H9 (cell line): ENCODE measurements at regions not wholly inside any gene's neighbourhood (a gene's known extent, or its start where the extent isn't known, plus 50 kb on each side); places are given as distances from the start of the nearest gene placed in this dataset.

Experiments used
- DNase-seq: peaks from one replicate; pipeline ENCODE4 v3.0.0-alpha.2; 2017
- H2AFZ ChIP-seq: one replicate; pipeline ENCODE4 v1.6.1; 2013; ENCODE audit warnings: mild to moderate bottlenecking, low read length, control low read depth, moderate library complexity
- H2AK5ac ChIP-seq: 2 replicates; pipeline ENCODE4 v1.6.1; 2013; ENCODE audit warnings: low read length, control low read depth, mixed read lengths; ENCODE audit not compliant: insufficient read length
- H2BK120ac ChIP-seq: one replicate; pipeline ENCODE4 v1.6.1; 2013; ENCODE audit warnings: low read depth, mild to moderate bottlenecking, low read length, control low read depth, inconsistent platforms; ENCODE audit not compliant: poor library complexity, severe bottlenecking
- H2BK12ac ChIP-seq: 2 replicates; pipeline ENCODE4 v1.6.1; 2013; ENCODE audit warnings: low read length, control low read depth, mixed read lengths, low read depth; ENCODE audit not compliant: insufficient read length
- H2BK15ac ChIP-seq: 2 replicates; pipeline ENCODE4 v1.6.1; 2013; ENCODE audit warnings: low read depth, low read length, control low read depth
- H2BK20ac ChIP-seq: one replicate; pipeline ENCODE4 v1.6.1; 2013; ENCODE audit warnings: low read depth, mild to moderate bottlenecking, low read length, control low read depth, inconsistent platforms; ENCODE audit not compliant: poor library complexity, severe bottlenecking
- H2BK5ac ChIP-seq: 2 replicates; pipeline ENCODE4 v1.6.1; 2013; ENCODE audit warnings: low read length, control low read depth, mixed read lengths; ENCODE audit not compliant: insufficient read length
- H3K14ac ChIP-seq: 2 replicates; pipeline ENCODE4 v1.6.1; 2013; ENCODE audit warnings: low read length, control low read depth; ENCODE audit not compliant: insufficient read depth
- H3K18ac ChIP-seq: 2 replicates; pipeline ENCODE4 v1.6.1; 2013; ENCODE audit warnings: low read depth, mild to moderate bottlenecking, mixed read lengths, low read length, control low read depth; ENCODE audit not compliant: insufficient read length
- H3K23ac ChIP-seq: 2 replicates; pipeline ENCODE4 v1.6.1; 2013; ENCODE audit warnings: low read length, control low read depth, mixed read lengths, low read depth; ENCODE audit not compliant: insufficient read length
- H3K23me2 ChIP-seq: 2 replicates; pipeline ENCODE4 v1.6.1; 2013; ENCODE audit warnings: low read depth, mild to moderate bottlenecking, mixed read lengths, low read length, control low read depth; ENCODE audit not compliant: insufficient read length, poor library complexity, severe bottlenecking
- H3K27ac ChIP-seq: 2 replicates; pipeline ENCODE4 v1.5.1; 2013; ENCODE audit warnings: low read length, control low read depth, mixed read lengths, low read depth; ENCODE audit not compliant: insufficient read length
- H3K27me3 ChIP-seq: 2 replicates; pipeline ENCODE4 v1.6.1; 2013; ENCODE audit warnings: low read length, control low read depth, inconsistent platforms; ENCODE audit not compliant: insufficient read depth
- H3K4ac ChIP-seq: 2 replicates; pipeline ENCODE4 v1.6.1; 2013; ENCODE audit warnings: low read depth, mild to moderate bottlenecking, control low read depth, inconsistent platforms, low read length, moderate library complexity
- H3K4me1 ChIP-seq: 2 replicates; pipeline ENCODE4 v1.6.1; 2013; ENCODE audit warnings: low read length, control low read depth, inconsistent platforms; ENCODE audit not compliant: insufficient read depth
- H3K4me2 ChIP-seq: 2 replicates; pipeline ENCODE4 v1.6.1; 2013; ENCODE audit warnings: low read length, control low read depth, mixed read lengths; ENCODE audit not compliant: insufficient read length, insufficient read depth
- H3K56ac ChIP-seq: 2 replicates; pipeline ENCODE4 v1.6.1; 2013; ENCODE audit warnings: low read depth, mild to moderate bottlenecking, mixed read lengths, low read length, control low read depth; ENCODE audit not compliant: insufficient read length
- H3K79me1 ChIP-seq: 2 replicates; pipeline ENCODE4 v1.6.1; 2013; ENCODE audit warnings: low read depth, mild to moderate bottlenecking, moderate library complexity, low read length, control low read depth, inconsistent platforms; ENCODE audit not compliant: insufficient read depth, poor library complexity, severe bottlenecking
- H3K79me2 ChIP-seq: 2 replicates; pipeline ENCODE4 v1.6.1; 2013; ENCODE audit warnings: low read length, control low read depth, inconsistent platforms; ENCODE audit not compliant: insufficient read depth
- H3K9ac ChIP-seq: 2 replicates; pipeline ENCODE4 v1.6.1; 2013; ENCODE audit warnings: low read length, control low read depth, mixed read lengths; ENCODE audit not compliant: insufficient read length; ENCODE audit errors: extremely low read depth
- H3K9me3 ChIP-seq: one replicate; pipeline ENCODE4 v1.6.1; 2013; ENCODE audit warnings: low read depth, low read length, inconsistent platforms; ENCODE audit not compliant: control insufficient read depth
- H3T11ph ChIP-seq: one replicate; pipeline ENCODE4 v1.6.1; 2013; ENCODE audit warnings: mild to moderate bottlenecking, low read length, control low read depth, inconsistent platforms
- H4K20me1 ChIP-seq: one replicate; pipeline ENCODE4 v1.6.1; 2013; ENCODE audit not compliant: control insufficient read depth, insufficient read length, insufficient read depth
- H4K5ac ChIP-seq: 2 replicates; pipeline ENCODE4 v1.6.1; 2013; ENCODE audit warnings: low read depth, mild to moderate bottlenecking, mixed read lengths, low read length, control low read depth; ENCODE audit not compliant: insufficient read length
- H4K8ac ChIP-seq: replicated peaks from 2 replicates; pipeline ENCODE4 v1.6.1; 2013; ENCODE audit warnings: low read length, control low read depth, mixed read lengths, low read depth; ENCODE audit not compliant: insufficient read length
- H4K91ac ChIP-seq: 2 replicates; pipeline ENCODE4 v1.6.1; 2013; ENCODE audit warnings: low read depth, mild to moderate bottlenecking, moderate library complexity, mixed read lengths, low read length, control low read depth; ENCODE audit not compliant: insufficient read length
- H3K27ac Mint-ChIP-seq, 3 experiments: 2 replicates in 2 of 3; 3 replicates in 1 of 3; pipeline ENCODE4 v1.8.0; 2020 to 2021; ENCODE audit warnings: mixed read lengths in 3 of 3, mild to moderate bottlenecking in 1 of 3, moderate library complexity in 1 of 3
- H3K27me3 Mint-ChIP-seq: 2 replicates; pipeline ENCODE4 v1.8.0; 2021; ENCODE audit warnings: low read depth, mild to moderate bottlenecking, moderate library complexity, mixed read lengths
- H3K36me3 Mint-ChIP-seq, 3 experiments: 2 replicates in 2 of 3; 3 replicates in 1 of 3; pipeline ENCODE4 v1.8.0; 2020 to 2021; ENCODE audit warnings: low read depth in 3 of 3, mixed read lengths in 3 of 3; ENCODE audit not compliant: insufficient read depth in 1 of 3
- H3K4me1 Mint-ChIP-seq, 2 experiments: 2 replicates each; pipeline ENCODE4 v1.8.0; 2020; ENCODE audit warnings: mixed read lengths in 2 of 2
- H3K4me3 Mint-ChIP-seq, 2 experiments: 2 replicates in 1 of 2; 3 replicates in 1 of 2; pipeline ENCODE4 v1.8.0; 2020 to 2021; ENCODE audit warnings: mild to moderate bottlenecking in 2 of 2, mixed read lengths in 2 of 2, moderate library complexity in 1 of 2
- H3K9me3 Mint-ChIP-seq, 2 experiments: 2 replicates in 1 of 2; 3 replicates in 1 of 2; pipeline ENCODE4 v1.8.0; 2020; ENCODE audit warnings: mild to moderate bottlenecking in 2 of 2, mixed read lengths in 2 of 2, moderate library complexity in 1 of 2
- WGBS: extraction: QIAGEN DNeasy Blood & Tissue Kit; methylation state at CpG from one replicate; pipeline ENCODE4 v1.1.7; 2013; ENCODE audit warnings: missing lambda C conversion rate, low lambda C conversion rate, mixed read lengths; ENCODE audit not compliant: insufficient read length; ENCODE audit errors: extremely low coverage; 5-methylcytosine and 5-hydroxymethylcytosine counted together
- TF ChIP-seq, protein P1 (sequence below): fragments of 200-600 bp; sonication (generic); conservative IDR thresholded peaks from 3 replicates; pipeline ENCODE4 v1.8.0; 2021; ENCODE audit warnings: antibody characterized with exemption, mild to moderate bottlenecking

DNA sequence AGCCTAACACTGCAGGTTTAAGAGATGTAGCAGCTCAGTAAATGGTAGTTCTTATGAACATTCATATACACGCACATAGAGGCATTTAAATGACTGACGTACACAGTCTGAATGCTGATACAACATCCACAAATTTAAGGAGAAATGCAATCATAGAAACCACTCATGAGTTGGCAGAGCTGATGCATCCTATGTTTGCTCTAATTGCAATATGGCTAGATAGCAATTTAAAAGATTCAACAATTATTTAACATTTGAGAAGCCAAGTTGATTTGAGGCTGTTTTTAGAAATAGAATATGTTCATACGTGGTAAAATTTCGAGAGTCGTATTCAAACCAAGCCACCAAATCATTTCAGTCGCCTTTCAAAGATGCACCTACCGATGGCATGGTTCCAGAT lies 135.6 kb downstream of the PFKFB3 start:
- H3K79me2 ChIP-seq = no peaks in the 10 kb centered on the region
- no peaks in the 10 kb centered on the region for H3K79me1 ChIP-seq
- H2BK15ac ChIP-seq = no peak overlapping the region
- H3K4ac ChIP-seq = no peak overlapping the region
- no peak overlapping the region for H4K8ac ChIP-seq
- no peak overlapping the region for H3K9ac ChIP-seq
- H3K9me3 Mint-ChIP-seq = peaks cover 9 to 10% of the 10 kb centered on the region in 2 experiments
- H3K4me2 ChIP-seq = no peak overlapping the region
- no peak overlapping the region for H3K27ac Mint-ChIP-seq
- H3K27me3 ChIP-seq = no peaks in the 10 kb centered on the region
- H3K56ac ChIP-seq = no peak overlapping the region
- no peak overlapping the region for H3K14ac ChIP-seq
- H3K4me1 Mint-ChIP-seq = peaks cover 3 to 6% of the 10 kb centered on the region in 2 experiments; a peak in 3 of 4 replicates
- no peaks in the 10 kb centered on the region; the same call in 1 of the 2 replicates for H3K4me1 ChIP-seq
- no CpG with 5 or more reads among the region's 7 CpGs for WGBS
- no peaks in the 10 kb centered on the region for H4K20me1 ChIP-seq
- no peak overlapping the region for H2BK20ac ChIP-seq
- no peak overlapping the region for H2BK120ac ChIP-seq
- TF ChIP-seq, protein P1, sequence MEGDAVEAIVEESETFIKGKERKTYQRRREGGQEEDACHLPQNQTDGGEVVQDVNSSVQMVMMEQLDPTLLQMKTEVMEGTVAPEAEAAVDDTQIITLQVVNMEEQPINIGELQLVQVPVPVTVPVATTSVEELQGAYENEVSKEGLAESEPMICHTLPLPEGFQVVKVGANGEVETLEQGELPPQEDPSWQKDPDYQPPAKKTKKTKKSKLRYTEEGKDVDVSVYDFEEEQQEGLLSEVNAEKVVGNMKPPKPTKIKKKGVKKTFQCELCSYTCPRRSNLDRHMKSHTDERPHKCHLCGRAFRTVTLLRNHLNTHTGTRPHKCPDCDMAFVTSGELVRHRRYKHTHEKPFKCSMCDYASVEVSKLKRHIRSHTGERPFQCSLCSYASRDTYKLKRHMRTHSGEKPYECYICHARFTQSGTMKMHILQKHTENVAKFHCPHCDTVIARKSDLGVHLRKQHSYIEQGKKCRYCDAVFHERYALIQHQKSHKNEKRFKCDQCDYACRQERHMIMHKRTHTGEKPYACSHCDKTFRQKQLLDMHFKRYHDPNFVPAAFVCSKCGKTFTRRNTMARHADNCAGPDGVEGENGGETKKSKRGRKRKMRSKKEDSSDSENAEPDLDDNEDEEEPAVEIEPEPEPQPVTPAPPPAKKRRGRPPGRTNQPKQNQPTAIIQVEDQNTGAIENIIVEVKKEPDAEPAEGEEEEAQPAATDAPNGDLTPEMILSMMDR = no peak
- no peak overlapping the region for H3K18ac ChIP-seq
- no peak overlapping the region for H3T11ph ChIP-seq
- no peak for DNase-seq
- H2BK5ac ChIP-seq = no peak overlapping the region
- no peak overlapping the region for H2AK5ac ChIP-seq
- H4K5ac ChIP-seq = no peak overlapping the region
- no peak overlapping the region for H2BK12ac ChIP-seq
- no peaks in the 10 kb centered on the region for H3K23me2 ChIP-seq
- H3K23ac ChIP-seq = no peak overlapping the region
- no peak overlapping the region for H2AFZ ChIP-seq
- H3K36me3 Mint-ChIP-seq = peaks cover 8 to 10% (median 9%) of the 10 kb centered on the region in 3 experiments
- no peak overlapping the region for H4K91ac ChIP-seq
- no peak overlapping the region for H3K27ac ChIP-seq
- no peak overlapping the region for H3K4me3 Mint-ChIP-seq
- no peaks in the 10 kb centered on the region; the same call in 1 of the 2 replicates for H3K27me3 Mint-ChIP-seq
- no peaks in the 10 kb centered on the region for H3K9me3 ChIP-seq
